ENCODE measurements at regions not wholly inside any gene's neighbourhood (a gene's known extent, or its start where the extent isn't known, plus 50 kb on each side); places are given as distances from the start of the nearest gene placed in this dataset.

DNA sequence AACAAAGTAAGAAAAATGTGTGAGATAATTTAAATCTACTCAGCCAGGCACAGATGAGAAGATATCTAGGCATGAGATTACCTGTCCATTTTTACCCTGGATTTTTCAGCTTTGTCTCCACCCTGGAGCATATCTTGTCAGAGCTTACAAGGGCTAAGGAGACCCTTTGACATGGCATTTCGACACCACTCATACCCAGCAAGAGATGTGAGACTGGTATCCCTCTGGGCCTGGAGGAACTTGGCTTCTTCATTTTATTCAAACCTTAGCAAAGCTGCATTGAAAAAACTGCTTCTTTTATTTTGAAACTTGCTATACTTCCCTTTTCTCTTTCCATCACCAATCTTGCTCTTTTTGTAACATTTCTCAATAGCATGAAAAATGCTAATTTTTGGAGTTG, 194.9 kb upstream of the HNMT start:
- no peak for TF ChIP-seq SMC3 (conservative IDR thresholded peaks at IDR 0.05; ENCODE audit: poor library complexity)

GRCh38 chr2:137770166-137770565, 194.1 kb upstream of the HNMT start:
- H3K9me2 ChIP-seq (ENCODE audit: insufficient read depth, low read length) = no peaks in the 10 kb centered on the region
- no peaks in the 10 kb centered on the region for H3K36me3 ChIP-seq (ENCODE audit: insufficient read depth, low read length)
- H4K20me1 ChIP-seq (ENCODE audit: insufficient read depth) = no peaks in the 10 kb centered on the region
- H2AFZ ChIP-seq (ENCODE audit: low read depth, low read length) = no peak overlapping the region
- H3K4me3 ChIP-seq (ENCODE audit: low read length) = no peak overlapping the region
- H3K79me2 ChIP-seq (replicated peaks; ENCODE audit: insufficient read depth, low read length) = no peaks in the 10 kb centered on the region
- H3K9ac ChIP-seq (ENCODE audit: low read length) = no peak overlapping the region
- H3K9me3 ChIP-seq (ENCODE audit: low read length) = no peaks in the 10 kb centered on the region
- no peak overlapping the region for H3K27ac ChIP-seq (ENCODE audit: low read length)
- no peaks in the 10 kb centered on the region for H3K27me3 ChIP-seq (ENCODE audit: insufficient read depth, low read depth, low read length)
- TF ChIP-seq TAF1 (IDR thresholded peaks at IDR 0.05; ENCODE audit: low read depth) (no peak), SMC3 (conservative IDR thresholded peaks at IDR 0.05; ENCODE audit: poor library complexity) (no peak), EZH2 (IDR thresholded peaks at IDR 0.05; ENCODE audit: borderline replicate concordance, insufficient read depth, low read length, poor library complexity, severe bottlenecking) (no peak), MXI1 (conservative IDR thresholded peaks at IDR 0.05; ENCODE audit: poor library complexity, severe bottlenecking) (no peak), POLR2AphosphoS5 (IDR thresholded peaks at IDR 0.05) (no peak), EP300 (conservative IDR thresholded peaks at IDR 0.05; ENCODE audit: poor library complexity, severe bottlenecking) (no peak), REST (IDR thresholded peaks at IDR 0.05; ENCODE audit: borderline replicate concordance) (no peak), RAD21 (conservative IDR thresholded peaks at IDR 0.05) (no peak), CTCF (IDR thresholded peaks at IDR 0.05; ENCODE audit: poor library complexity, severe bottlenecking) (no peak)
- H3K4me2 ChIP-seq (ENCODE audit: low read length) = no peak overlapping the region
- no peaks in the 10 kb centered on the region for H3F3A ChIP-seq (ENCODE audit: insufficient read depth, low read length, poor library complexity, severe bottlenecking)

More for the DNA sequence above, 194.9 kb upstream of the HNMT start:
- H3K4me3 ChIP-seq (ENCODE audit: low read length) = no peak overlapping the region
- no peaks in the 10 kb centered on the region for H3K9me2 ChIP-seq (ENCODE audit: insufficient read depth, low read length)
- no peak overlapping the region for H3K27ac ChIP-seq (ENCODE audit: low read length)
- no peaks in the 10 kb centered on the region for H3K79me2 ChIP-seq (replicated peaks; ENCODE audit: insufficient read depth, low read length)
- no peak overlapping the region for H3K4me2 ChIP-seq (ENCODE audit: low read length)
- H4K20me1 ChIP-seq (ENCODE audit: insufficient read depth) = no peaks in the 10 kb centered on the region
- H2AFZ ChIP-seq (ENCODE audit: low read depth, low read length) = no peak overlapping the region
- no peaks in the 10 kb centered on the region for H3K36me3 ChIP-seq (ENCODE audit: insufficient read depth, low read length)
- no peaks in the 10 kb centered on the region for H3F3A ChIP-seq (ENCODE audit: insufficient read depth, low read length, poor library complexity, severe bottlenecking)
- no peaks in the 10 kb centered on the region for H3K27me3 ChIP-seq (ENCODE audit: insufficient read depth, low read depth, low read length)
- no peak overlapping the region for H3K9ac ChIP-seq (ENCODE audit: low read length)
- H3K9me3 ChIP-seq (ENCODE audit: low read length) = no peaks in the 10 kb centered on the region

GRCh38 chr2:137771064-137771463, 193.2 kb upstream of the HNMT start:
- Histone ChIP-seq H3K4me3 (ENCODE audit: low read length) (no peak overlapping the region), H3K9me2 (ENCODE audit: insufficient read depth, low read length) (no peaks in the 10 kb centered on the region), H3F3A (ENCODE audit: insufficient read depth, low read length, poor library complexity, severe bottlenecking) (no peaks in the 10 kb centered on the region), H3K4me2 (ENCODE audit: low read length) (no peak overlapping the region), H3K27ac (ENCODE audit: low read length) (no peak overlapping the region), H3K9me3 (ENCODE audit: low read length) (no peaks in the 10 kb centered on the region), H3K36me3 (ENCODE audit: insufficient read depth, low read length) (no peaks in the 10 kb centered on the region), H3K9ac (ENCODE audit: low read length) (no peak overlapping the region), H3K79me2 (replicated peaks; ENCODE audit: insufficient read depth, low read length) (no peaks in the 10 kb centered on the region), H4K20me1 (ENCODE audit: insufficient read depth) (no peaks in the 10 kb centered on the region), H2AFZ (ENCODE audit: low read depth, low read length) (no peak overlapping the region), H3K27me3 (ENCODE audit: insufficient read depth, low read depth, low read length) (no peaks in the 10 kb centered on the region)
- no peak for TF ChIP-seq TAF1 (IDR thresholded peaks at IDR 0.05; ENCODE audit: low read depth)
- TF ChIP-seq EP300 (conservative IDR thresholded peaks at IDR 0.05; ENCODE audit: poor library complexity, severe bottlenecking) = no peak
- no peak for TF ChIP-seq CTCF (IDR thresholded peaks at IDR 0.05; ENCODE audit: poor library complexity, severe bottlenecking)
- TF ChIP-seq MXI1 (conservative IDR thresholded peaks at IDR 0.05; ENCODE audit: poor library complexity, severe bottlenecking) = no peak
- TF ChIP-seq POLR2AphosphoS5 (IDR thresholded peaks at IDR 0.05) = no peak
- no peak for TF ChIP-seq EZH2 (IDR thresholded peaks at IDR 0.05; ENCODE audit: borderline replicate concordance, insufficient read depth, low read length, poor library complexity, severe bottlenecking)
- TF ChIP-seq RAD21 (conservative IDR thresholded peaks at IDR 0.05) = no peak
- no peak for TF ChIP-seq SMC3 (conservative IDR thresholded peaks at IDR 0.05; ENCODE audit: poor library complexity)
- TF ChIP-seq REST (IDR thresholded peaks at IDR 0.05; ENCODE audit: borderline replicate concordance) = no peak
